GM18861 (cell line): ENCODE measurements at regions not wholly inside any gene's neighbourhood (a gene's known extent, or its start where the extent isn't known, plus 50 kb on each side); places are given as distances from the start of the nearest gene placed in this dataset.

Source experiments
- ATAC-seq: cut with Tn5 transposase; IDR thresholded peaks from one replicate; pipeline ENCODE4 v1.9.1; 2021; ENCODE audit not compliant: unreplicated experiment

GRCh38 chr1:60146884-60147283 is 73.3 kb upstream of the C1orf87 start:
- no peak for ATAC-seq

GRCh38 chr1:60145771-60146170 is 72.2 kb upstream of the C1orf87 start:
- ATAC-seq: no peak

- ATAC-seq: no peak
Measured at GRCh38 chr1:60141743-60142142, 68.2 kb upstream of the C1orf87 start.

GRCh38 chr1:60141276-60141675 is 67.7 kb upstream of the C1orf87 start:
- no peak for ATAC-seq

- no peak for ATAC-seq
Measured at GRCh38 chr1:60137406-60137805, 63.8 kb upstream of the C1orf87 start.

- ATAC-seq: no peak
Measured at GRCh38 chr1:60136395-60136794, 62.8 kb upstream of the C1orf87 start.

GRCh38 chr1:60134716-60135115 is 61.1 kb upstream of the C1orf87 start:
- no peak for ATAC-seq

GRCh38 chr1:60133848-60134247 is 60.3 kb upstream of the C1orf87 start:
- no peak for ATAC-seq

- no peak for ATAC-seq
Measured at GRCh38 chr1:60133000-60133673, 59.6 kb upstream of the C1orf87 start.

GRCh38 chr1:60132108-60132507 is 58.5 kb upstream of the C1orf87 start:
- ATAC-seq: no peak

- no peak for ATAC-seq
Measured at GRCh38 chr1:60130703-60131102, 57.1 kb upstream of the C1orf87 start.

GRCh38 chr1:60129911-60130310 is 56.3 kb upstream of the C1orf87 start:
- no peak for ATAC-seq

GRCh38 chr1:60126723-60127122 is 53.2 kb upstream of the C1orf87 start:
- ATAC-seq: no peak
